Adipocyte (in vitro differentiated cells): ENCODE measurements at regions not wholly inside any gene's neighbourhood (a gene's known extent, or its start where the extent isn't known, plus 50 kb on each side); places are given as distances from the start of the nearest gene placed in this dataset.
"Not testable (repeated sequence)": the region's sequence is repeated elsewhere in the genome, so short reads cannot be mapped to it uniquely, and the experiment has no call there.

Source experiments
- DNase-seq: peaks from one replicate; pipeline ENCODE4 v3.0.0-alpha.2; 2015; ENCODE audit warnings: low read depth
- H3K27me3 ChIP-seq: replicated peaks from 2 replicates; pipeline ENCODE4 v1.7.0; 2013; ENCODE audit warnings: mild to moderate bottlenecking, low read length, moderate library complexity; ENCODE audit not compliant: control insufficient read depth, insufficient read depth
- H3K36me3 ChIP-seq: 2 replicates; pipeline ENCODE4 v1.7.0; 2013; ENCODE audit warnings: low read length, mild to moderate bottlenecking, moderate library complexity; ENCODE audit not compliant: control insufficient read depth, insufficient read depth, severe bottlenecking
- H3K4me1 ChIP-seq: 2 replicates; pipeline ENCODE4 v1.7.0; 2013; ENCODE audit warnings: mild to moderate bottlenecking, low read length, moderate library complexity; ENCODE audit not compliant: control insufficient read depth, insufficient read depth
- H3K4me3 ChIP-seq: 2 replicates; pipeline ENCODE4 v1.7.0; 2013; ENCODE audit warnings: mild to moderate bottlenecking, low read length, moderate library complexity
- H3K9ac ChIP-seq: 2 replicates; pipeline ENCODE4 v1.7.0; 2013; ENCODE audit warnings: mild to moderate bottlenecking, low read length, moderate library complexity
- H3K9me3 ChIP-seq: 2 replicates; pipeline ENCODE4 v1.7.0; 2013; ENCODE audit warnings: mild to moderate bottlenecking, low read length, moderate library complexity; ENCODE audit not compliant: control insufficient read depth

GRCh38 chr13:54593504-54593903 lies 1564.9 kb downstream of the OLFM4 start:
- H3K4me3 ChIP-seq = no peak overlapping the region
- no peaks in the 10 kb centered on the region for H3K9me3 ChIP-seq
- H3K4me1 ChIP-seq = no peaks in the 10 kb centered on the region
- H3K27me3 ChIP-seq = no peaks in the 10 kb centered on the region
- DNase-seq = no peak
- H3K36me3 ChIP-seq = no peaks in the 10 kb centered on the region
- no peak overlapping the region for H3K9ac ChIP-seq

GRCh38 chr13:54597540-54598088 lies 1569.0 kb downstream of the OLFM4 start:
- no peak for DNase-seq
- Histone ChIP-seq H3K4me3 (no peak overlapping the region), H3K9me3 (no peaks in the 10 kb centered on the region)

GRCh38 chr13:54599413-54599812 lies 1570.8 kb downstream of the OLFM4 start:
- Histone ChIP-seq H3K9me3 (no peaks in the 10 kb centered on the region), H3K27me3 (no peaks in the 10 kb centered on the region), H3K4me1 (no peaks in the 10 kb centered on the region), H3K36me3 (no peaks in the 10 kb centered on the region), H3K4me3 (no peak overlapping the region), H3K9ac (no peak overlapping the region)
- no peak for DNase-seq

More at GRCh38 chr13:54597540-54598088, 1569.0 kb downstream of the OLFM4 start:
- no peaks in the 10 kb centered on the region for H3K27me3 ChIP-seq
- no peak overlapping the region for H3K9ac ChIP-seq
- no peaks in the 10 kb centered on the region for H3K36me3 ChIP-seq
- no peaks in the 10 kb centered on the region for H3K4me1 ChIP-seq

GRCh38 chr13:54606944-54607343 lies 1578.3 kb downstream of the OLFM4 start:
- Histone ChIP-seq H3K9ac (no peak overlapping the region), H3K9me3 (no peaks in the 10 kb centered on the region), H3K36me3 (no peaks in the 10 kb centered on the region), H3K27me3 (no peaks in the 10 kb centered on the region), H3K4me1 (no peaks in the 10 kb centered on the region), H3K4me3 (no peak overlapping the region)
- no peak for DNase-seq

GRCh38 chr13:54607421-54607820 lies 1578.8 kb downstream of the OLFM4 start:
- H3K4me3 ChIP-seq = no peak overlapping the region
- no peak for DNase-seq
- no peaks in the 10 kb centered on the region for H3K36me3 ChIP-seq

GRCh38 chr13:54611390-54611789 lies 1582.8 kb downstream of the OLFM4 start:
- H3K9me3 ChIP-seq = no peaks in the 10 kb centered on the region
- no peaks in the 10 kb centered on the region for H3K27me3 ChIP-seq
- DNase-seq = no peak
- no peak overlapping the region for H3K9ac ChIP-seq
- H3K4me1 ChIP-seq = no peaks in the 10 kb centered on the region
- H3K36me3 ChIP-seq = no peaks in the 10 kb centered on the region
- H3K4me3 ChIP-seq = no peak overlapping the region

More at GRCh38 chr13:54607421-54607820, 1578.8 kb downstream of the OLFM4 start:
- H3K4me1 ChIP-seq = no peaks in the 10 kb centered on the region
- no peak overlapping the region for H3K9ac ChIP-seq
- H3K27me3 ChIP-seq = no peaks in the 10 kb centered on the region
- no peaks in the 10 kb centered on the region for H3K9me3 ChIP-seq

- Histone ChIP-seq H3K4me3 (no peak overlapping the region), H3K4me1 (no peaks in the 10 kb centered on the region), H3K27me3 (no peaks in the 10 kb centered on the region), H3K36me3 (no peaks in the 10 kb centered on the region), H3K9me3 (no peaks in the 10 kb centered on the region), H3K9ac (no peak overlapping the region)
- DNase-seq = no peak
Observed at GRCh38 chr13:54614726-54615125, 1586.1 kb downstream of the OLFM4 start.

- H3K9ac ChIP-seq, DNase-seq, H3K9me3 ChIP-seq, H3K36me3 ChIP-seq, H3K27me3 ChIP-seq, H3K4me3 ChIP-seq, H3K4me1 ChIP-seq: not testable (repeated sequence)
Observed at GRCh38 chr13:54626504-54626903, 1597.9 kb downstream of the OLFM4 start.

GRCh38 chr13:54627646-54628372 lies 1599.2 kb downstream of the OLFM4 start:
- no peak overlapping the region for H3K4me3 ChIP-seq
- no peak for DNase-seq
- no peak overlapping the region for H3K9ac ChIP-seq
- H3K9me3 ChIP-seq = no peaks in the 10 kb centered on the region
- no peaks in the 10 kb centered on the region for H3K4me1 ChIP-seq
- H3K36me3 ChIP-seq = no peaks in the 10 kb centered on the region
- H3K27me3 ChIP-seq = no peaks in the 10 kb centered on the region

- no peaks in the 10 kb centered on the region for H3K9me3 ChIP-seq
- no peaks in the 10 kb centered on the region for H3K27me3 ChIP-seq
- no peak for DNase-seq
- no peak overlapping the region for H3K4me3 ChIP-seq
- no peaks in the 10 kb centered on the region for H3K36me3 ChIP-seq
- H3K9ac ChIP-seq = no peak overlapping the region
- no peaks in the 10 kb centered on the region for H3K4me1 ChIP-seq
Observed at GRCh38 chr13:54628383-54628782, 1599.8 kb downstream of the OLFM4 start.

- H3K4me3 ChIP-seq = no peak overlapping the region
- no peaks in the 10 kb centered on the region for H3K9me3 ChIP-seq
- H3K4me1 ChIP-seq = no peaks in the 10 kb centered on the region
- no peak for DNase-seq
- no peaks in the 10 kb centered on the region for H3K27me3 ChIP-seq
- H3K36me3 ChIP-seq = no peaks in the 10 kb centered on the region
- no peak overlapping the region for H3K9ac ChIP-seq
Observed at GRCh38 chr13:54633456-54633855, 1604.8 kb downstream of the OLFM4 start.

GRCh38 chr13:54636231-54636630 lies 1607.6 kb downstream of the OLFM4 start:
- Histone ChIP-seq H3K27me3 (no peaks in the 10 kb centered on the region), H3K4me3 (no peak overlapping the region), H3K36me3 (no peaks in the 10 kb centered on the region), H3K9ac (no peak overlapping the region), H3K9me3 (no peaks in the 10 kb centered on the region), H3K4me1 (no peaks in the 10 kb centered on the region)
- no peak for DNase-seq
